ENCODE measurements at regions not wholly inside any gene's neighbourhood (a gene's known extent, or its start where the extent isn't known, plus 50 kb on each side); places are given as distances from the start of the nearest gene placed in this dataset.

- WGBS, 2 donors (ENCODE audit: low coverage in 1 of 2), result 77 to 83% methylated on average over 3 of the region's 4 CpGs
- TF ChIP-seq EP300 (IDR thresholded peaks at IDR 0.05) (no peak), POLR2A (IDR thresholded peaks at IDR 0.05) (no peak), CTCF (IDR thresholded peaks at IDR 0.05) (no peak), POLR2AphosphoS5 (IDR thresholded peaks at IDR 0.05) (no peak)
- no peak overlapping the region for H3K4me3 ChIP-seq
Observed at GRCh38 chr20:50328996-50329898, 138.6 kb downstream of the CEBPB start.

GRCh38 chr20:50329981-50330503 is 139.4 kb downstream of the CEBPB start:
- WGBS, 2 donors (ENCODE audit: low coverage in 1 of 2), result 87 to 93% methylated on average over 3 of the region's 3 CpGs
- no peaks in the 10 kb centered on the region for H3K36me3 ChIP-seq
- no peak for ATAC-seq
- H3K4me3 ChIP-seq, result no peak overlapping the region
- no peaks in the 10 kb centered on the region for H3K27me3 ChIP-seq
- no peak overlapping the region for H3K27ac ChIP-seq
- H3K9me3 ChIP-seq, result no peaks in the 10 kb centered on the region
- TF ChIP-seq EP300 (IDR thresholded peaks at IDR 0.05) (no peak), CTCF (IDR thresholded peaks at IDR 0.05) (no peak), POLR2AphosphoS5 (IDR thresholded peaks at IDR 0.05) (no peak), POLR2A (IDR thresholded peaks at IDR 0.05) (no peak)
- H3K4me1 ChIP-seq, result no peaks in the 10 kb centered on the region

More at GRCh38 chr20:50328996-50329898, 138.6 kb downstream of the CEBPB start:
- H3K36me3 ChIP-seq, result no peaks in the 10 kb centered on the region
- H3K27ac ChIP-seq, result no peak overlapping the region
- no peak for ATAC-seq
- H3K9me3 ChIP-seq, result no peaks in the 10 kb centered on the region
- H3K4me1 ChIP-seq, result no peaks in the 10 kb centered on the region
- H3K27me3 ChIP-seq, result no peaks in the 10 kb centered on the region

- Histone ChIP-seq H3K4me1 (no peaks in the 10 kb centered on the region), H3K9me3 (no peaks in the 10 kb centered on the region)
- WGBS, 2 donors (ENCODE audit: low coverage in 1 of 2), result 69 to 79% methylated on average over 7 to 10 of the region's 17 CpGs
Observed at GRCh38 chr20:50330504-50331313, 140.1 kb downstream of the CEBPB start.

More at GRCh38 chr20:50330504-50331313, 140.1 kb downstream of the CEBPB start:
- TF ChIP-seq CTCF (IDR thresholded peaks at IDR 0.05) (no peak), EP300 (IDR thresholded peaks at IDR 0.05) (no peak), POLR2AphosphoS5 (IDR thresholded peaks at IDR 0.05) (no peak), POLR2A (IDR thresholded peaks at IDR 0.05) (no peak)
- Histone ChIP-seq H3K36me3 (no peaks in the 10 kb centered on the region), H3K27ac (no peak overlapping the region), H3K4me3 (no peak overlapping the region), H3K27me3 (no peaks in the 10 kb centered on the region)
- ATAC-seq, result no peak

All from gastroesophageal sphincter (tissue), 4 donors.